ENCODE measurements at regions not wholly inside any gene's neighbourhood (a gene's known extent, or its start where the extent isn't known, plus 50 kb on each side); places are given as distances from the start of the nearest gene placed in this dataset.

DNA sequence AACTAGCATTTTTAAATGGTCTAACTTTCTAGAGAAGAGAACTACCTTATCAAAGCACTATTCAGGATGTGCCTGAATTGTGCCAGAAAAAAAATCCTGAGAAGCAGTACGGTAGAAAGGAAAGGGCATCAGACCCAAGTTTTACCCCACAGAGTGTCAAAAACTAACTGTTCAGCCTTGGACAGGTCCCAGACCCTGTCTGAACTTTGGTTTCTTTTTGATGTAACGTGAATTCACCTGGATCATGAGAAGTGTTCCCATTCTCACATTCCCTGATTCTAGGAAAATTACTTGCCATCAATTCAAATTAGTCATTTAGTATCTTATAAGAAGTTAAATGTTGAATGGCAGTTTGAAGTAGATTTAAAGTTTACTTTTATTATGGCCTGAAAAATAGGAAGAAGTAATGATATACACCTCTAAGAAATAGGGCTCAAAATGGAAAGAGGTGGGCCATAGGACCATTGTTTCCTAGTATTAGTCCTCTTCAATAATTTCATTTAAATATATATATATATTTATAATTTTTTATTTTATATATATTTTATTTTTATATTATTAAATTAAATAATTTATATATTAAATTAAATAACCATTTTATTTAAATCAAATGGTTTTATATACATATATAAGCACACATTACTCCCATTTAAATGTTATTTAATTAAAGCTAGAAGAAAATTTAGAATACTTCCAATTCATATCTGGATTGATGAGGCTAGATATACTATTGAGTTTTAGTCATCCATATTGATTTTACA is 181.9 kb upstream of the PPARGC1A start:
- FAIRE-seq (no peak), DNase-seq (ENCODE audit: insufficient read length, low spot score) (no peak)

DNA sequence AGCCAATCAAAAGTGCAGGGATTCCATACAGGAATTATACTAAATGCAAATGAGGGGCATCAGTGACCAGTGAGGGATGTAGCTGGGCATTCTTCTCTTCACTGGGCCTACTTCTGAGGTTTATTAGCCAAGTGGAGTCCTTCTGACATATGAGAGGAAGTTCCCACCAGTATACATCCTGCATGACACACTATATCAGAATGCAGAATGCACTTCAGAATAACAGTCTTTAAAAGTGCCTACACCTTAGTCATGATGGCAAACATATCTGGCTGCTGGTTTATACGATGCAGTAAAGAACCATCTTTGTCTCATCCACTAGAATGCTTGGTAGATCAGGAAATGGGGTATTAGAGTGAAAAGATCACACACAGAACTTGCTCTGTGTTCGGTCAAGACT is 180.3 kb upstream of the PPARGC1A start:
- DNase-seq (ENCODE audit: insufficient read length, low spot score) (peak; percentile 14), FAIRE-seq (no peak)

DNA sequence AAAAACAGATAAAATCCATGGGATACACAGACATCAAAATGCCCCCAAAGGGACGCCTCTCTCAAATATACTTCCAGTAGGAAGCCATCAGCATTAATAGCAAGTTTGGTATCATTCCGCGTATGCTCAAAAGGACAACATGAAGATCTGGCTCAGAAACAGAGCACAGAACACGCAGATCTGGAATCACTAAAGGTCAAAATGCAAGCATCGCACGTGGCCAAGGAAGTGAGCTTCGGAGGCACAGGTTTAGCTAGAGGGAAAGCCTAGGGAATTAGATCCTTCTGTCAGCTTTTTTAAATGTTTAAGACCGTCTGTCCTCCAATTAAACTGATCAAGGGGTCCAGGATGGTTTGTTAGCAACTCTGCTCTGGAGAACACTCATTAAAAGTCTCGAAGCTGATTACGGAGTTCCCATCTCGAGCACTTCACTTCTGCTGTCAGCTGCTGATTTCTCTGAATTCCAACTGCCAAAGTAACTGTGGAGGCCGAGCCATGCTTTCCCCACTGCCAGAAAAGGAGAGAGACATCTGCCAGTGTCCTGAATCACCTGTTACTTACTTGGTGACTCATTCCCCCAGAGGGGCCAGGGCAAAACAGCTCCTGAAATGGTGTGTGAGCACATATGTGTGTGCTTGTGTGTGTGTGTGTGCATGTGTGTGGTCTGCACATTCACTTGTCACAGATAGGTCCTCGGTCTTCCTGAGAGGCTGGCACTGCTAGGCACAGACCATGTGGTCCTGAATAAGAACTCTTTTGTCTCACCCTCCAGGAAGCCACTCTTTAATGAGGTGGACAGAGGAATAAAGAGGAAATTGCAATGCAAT is 177.7 kb upstream of the PPARGC1A start:
- FAIRE-seq (no peak), DNase-seq (ENCODE audit: insufficient read length, low spot score) (no peak)

DNA sequence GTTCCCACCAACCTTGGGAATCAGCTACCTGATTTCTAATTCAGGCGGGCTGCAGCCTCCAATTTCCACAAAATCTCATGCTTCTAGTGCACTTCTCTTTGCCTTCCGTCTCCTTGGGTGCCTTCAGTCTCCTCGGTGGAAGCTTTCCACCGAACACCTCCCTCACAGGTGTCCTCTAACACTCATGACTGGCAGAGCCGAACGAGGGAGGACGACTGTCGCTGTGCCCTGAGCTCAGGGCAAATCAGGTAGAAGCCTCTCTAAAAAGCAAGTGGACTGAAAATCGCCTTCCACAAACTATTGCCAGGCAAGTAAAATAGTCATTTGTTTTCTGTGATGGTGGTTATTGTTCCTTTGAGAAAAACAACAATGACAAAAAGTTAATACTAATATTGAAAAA is 176.1 kb upstream of the PPARGC1A start:
- FAIRE-seq = no peak
- DNase-seq (ENCODE audit: insufficient read length, low spot score) = no peak

DNA sequence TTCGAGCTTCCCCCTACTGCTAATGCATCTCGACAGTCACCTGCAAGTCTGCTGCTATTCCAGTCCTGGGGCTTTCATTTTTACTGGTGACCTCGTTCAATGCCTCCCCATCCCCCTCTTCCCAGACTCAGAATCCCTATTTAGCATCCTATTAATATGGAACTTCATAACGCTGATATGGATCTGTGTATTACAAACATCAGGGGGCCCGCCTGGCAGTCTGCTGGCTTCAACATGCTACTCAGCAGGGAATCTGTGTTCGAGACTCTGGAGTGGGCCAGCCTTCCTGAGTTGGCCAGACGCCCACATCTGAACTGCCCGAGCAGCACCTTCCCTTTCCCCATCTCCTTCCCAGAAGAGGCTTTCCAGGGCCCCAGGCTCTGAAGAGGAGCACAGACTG is 173.9 kb upstream of the PPARGC1A start:
- DNase-seq (ENCODE audit: insufficient read length, low spot score) (no peak), FAIRE-seq (no peak)

DNA sequence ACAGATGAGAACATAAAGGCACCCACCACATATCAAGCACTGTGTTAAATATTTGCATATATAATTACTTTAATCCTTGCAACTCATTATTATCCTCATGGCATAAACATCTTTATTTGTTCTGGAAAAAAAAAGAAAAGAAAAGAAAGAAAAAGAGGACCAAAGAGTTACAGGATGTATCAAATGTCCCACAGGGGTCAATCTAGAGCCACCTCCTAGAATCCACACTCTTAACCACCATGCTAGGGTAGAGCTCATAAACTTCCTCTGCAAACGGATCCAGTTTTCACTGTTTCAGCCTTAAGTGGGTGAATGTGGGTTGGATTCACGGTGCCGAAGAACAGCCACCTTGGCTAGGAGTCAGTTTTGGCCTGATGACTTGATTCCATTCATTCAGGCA is 171.1 kb upstream of the PPARGC1A start:
- FAIRE-seq (no peak), DNase-seq (ENCODE audit: insufficient read length, low spot score) (no peak)

DNA sequence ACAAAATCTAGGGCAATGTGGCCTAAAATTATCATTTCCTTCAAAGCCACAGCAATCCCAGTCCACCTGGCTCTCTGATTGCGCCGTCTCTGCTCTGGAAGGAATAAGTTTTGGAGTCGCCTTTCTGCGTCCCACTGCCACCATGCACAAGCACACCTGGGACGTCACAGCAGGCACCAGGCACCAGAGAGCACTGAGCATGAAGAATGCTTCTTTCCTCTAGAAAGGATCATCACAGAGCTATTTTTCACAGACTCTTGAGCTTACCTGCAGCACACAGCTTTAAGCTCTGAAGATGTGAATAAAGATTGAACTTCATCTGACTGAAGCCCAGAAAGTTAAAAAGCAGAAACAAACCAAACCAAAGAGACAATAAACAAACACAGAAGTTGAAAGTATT is 170.0 kb upstream of the PPARGC1A start:
- DNase-seq (ENCODE audit: insufficient read length, low spot score) (no peak), FAIRE-seq (no peak)

DNA sequence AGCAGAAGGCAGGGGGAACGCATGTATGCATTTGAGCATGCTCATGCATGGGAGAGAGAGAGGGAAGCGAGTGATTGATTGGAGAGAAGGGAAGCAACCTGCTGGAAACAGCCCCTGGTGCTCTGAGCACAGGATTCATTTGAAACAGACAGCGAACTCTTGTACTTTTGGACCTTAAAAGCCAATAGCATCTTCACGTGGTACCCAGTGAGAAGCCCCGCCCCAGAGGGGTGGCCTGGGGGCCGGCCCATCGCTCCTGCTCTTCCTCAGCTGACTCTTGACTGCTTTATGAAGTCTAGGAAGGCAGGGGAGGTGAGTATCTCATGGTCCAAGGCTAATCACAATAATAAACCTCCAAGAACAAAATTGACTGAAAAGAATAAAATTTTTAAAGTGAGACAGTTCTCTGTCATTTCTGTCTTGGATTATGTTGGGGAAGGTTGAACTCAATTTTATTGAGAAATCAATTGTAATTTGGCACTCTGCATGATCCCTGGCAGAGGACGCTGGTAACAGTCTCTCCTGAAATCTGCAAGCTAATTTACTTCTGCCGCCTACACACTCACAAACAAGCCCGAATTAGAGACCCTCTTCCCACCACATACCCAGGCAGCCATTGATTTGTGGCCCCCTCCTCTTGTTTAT is 168.2 kb upstream of the PPARGC1A start:
- FAIRE-seq (no peak), DNase-seq (ENCODE audit: insufficient read length, low spot score) (no peak)

DNA sequence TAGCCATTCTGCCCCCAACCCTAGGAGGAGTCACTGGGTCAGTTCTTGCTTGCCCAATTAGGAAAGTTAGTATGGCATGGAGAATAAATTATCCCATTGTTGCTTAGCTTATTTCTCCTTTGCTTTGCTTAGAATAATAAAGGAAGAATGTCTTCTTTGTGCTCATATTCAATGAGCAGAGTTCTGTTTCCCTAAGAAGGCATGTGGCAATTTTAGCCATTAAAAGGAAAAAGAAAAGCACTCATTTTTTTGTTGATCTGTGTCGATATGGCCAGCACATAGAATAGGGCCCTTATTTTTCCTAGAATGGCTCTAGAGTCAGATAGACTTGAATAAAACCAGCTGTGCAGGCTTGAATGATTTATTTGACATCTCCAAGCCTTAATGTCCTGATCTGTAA is 166.4 kb upstream of the PPARGC1A start:
- DNase-seq (ENCODE audit: insufficient read length, low spot score) (no peak), FAIRE-seq (no peak)

DNA sequence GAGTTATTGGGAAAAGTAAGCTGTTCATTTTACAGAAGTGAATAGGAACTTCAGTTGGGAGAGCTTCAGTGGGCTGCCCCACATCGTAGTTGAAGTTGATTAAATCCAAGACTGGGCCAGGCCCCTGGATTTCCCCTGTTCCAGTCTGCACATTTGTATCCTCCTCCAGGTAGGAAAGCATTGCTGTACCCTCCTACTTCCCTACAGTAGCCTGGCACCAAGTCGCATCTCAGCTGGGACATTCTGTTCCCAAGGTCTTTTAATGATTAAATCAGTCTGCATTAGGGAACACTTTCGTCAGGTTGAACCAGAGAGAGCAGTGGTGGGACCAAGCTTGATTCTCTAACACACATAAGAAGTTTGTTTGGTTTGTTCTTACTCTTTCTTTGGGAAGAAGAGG is 165.8 kb upstream of the PPARGC1A start:
- FAIRE-seq = no peak
- no peak for DNase-seq (ENCODE audit: insufficient read length, low spot score)

DNA sequence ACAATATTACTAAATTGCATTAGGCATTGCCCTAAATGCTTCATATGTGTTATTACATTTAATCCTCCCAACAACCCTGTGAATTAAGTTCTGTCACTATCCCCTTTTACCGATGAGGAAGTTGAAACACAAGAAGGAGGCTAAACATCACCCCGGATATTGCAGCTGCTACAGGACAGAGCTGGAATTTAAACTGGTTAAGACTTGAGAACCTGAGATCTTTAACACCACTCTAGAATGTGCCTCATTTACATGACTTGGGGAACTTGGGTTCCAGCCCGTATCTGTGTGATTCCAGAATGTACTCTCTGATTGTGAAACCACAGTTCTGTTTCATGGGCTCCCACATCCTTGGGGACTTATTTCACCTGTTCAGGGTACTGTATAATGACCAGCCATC is 165.1 kb upstream of the PPARGC1A start:
- no peak for DNase-seq (ENCODE audit: insufficient read length, low spot score)
- FAIRE-seq = no peak

DNA sequence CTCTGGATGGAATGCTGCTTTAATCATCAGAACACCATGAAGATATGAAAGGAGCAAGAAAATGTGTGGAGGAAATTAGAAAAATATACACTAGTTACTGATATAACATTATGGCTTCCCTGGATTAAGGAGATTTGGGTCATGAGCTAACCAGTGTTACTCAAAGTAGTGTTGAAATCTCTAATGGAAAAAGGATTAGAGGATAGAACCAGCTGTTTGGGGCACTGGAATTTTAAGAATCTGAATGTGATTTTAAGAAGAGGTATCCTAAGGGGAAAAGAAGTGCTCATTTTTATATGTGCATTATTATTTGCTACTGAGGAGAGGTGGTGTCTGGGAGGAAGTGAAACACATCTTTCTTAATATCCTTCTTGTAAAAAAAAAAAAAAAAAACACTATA is 164.1 kb upstream of the PPARGC1A start:
- DNase-seq (ENCODE audit: insufficient read length, low spot score) (no peak), FAIRE-seq (no peak)

DNA sequence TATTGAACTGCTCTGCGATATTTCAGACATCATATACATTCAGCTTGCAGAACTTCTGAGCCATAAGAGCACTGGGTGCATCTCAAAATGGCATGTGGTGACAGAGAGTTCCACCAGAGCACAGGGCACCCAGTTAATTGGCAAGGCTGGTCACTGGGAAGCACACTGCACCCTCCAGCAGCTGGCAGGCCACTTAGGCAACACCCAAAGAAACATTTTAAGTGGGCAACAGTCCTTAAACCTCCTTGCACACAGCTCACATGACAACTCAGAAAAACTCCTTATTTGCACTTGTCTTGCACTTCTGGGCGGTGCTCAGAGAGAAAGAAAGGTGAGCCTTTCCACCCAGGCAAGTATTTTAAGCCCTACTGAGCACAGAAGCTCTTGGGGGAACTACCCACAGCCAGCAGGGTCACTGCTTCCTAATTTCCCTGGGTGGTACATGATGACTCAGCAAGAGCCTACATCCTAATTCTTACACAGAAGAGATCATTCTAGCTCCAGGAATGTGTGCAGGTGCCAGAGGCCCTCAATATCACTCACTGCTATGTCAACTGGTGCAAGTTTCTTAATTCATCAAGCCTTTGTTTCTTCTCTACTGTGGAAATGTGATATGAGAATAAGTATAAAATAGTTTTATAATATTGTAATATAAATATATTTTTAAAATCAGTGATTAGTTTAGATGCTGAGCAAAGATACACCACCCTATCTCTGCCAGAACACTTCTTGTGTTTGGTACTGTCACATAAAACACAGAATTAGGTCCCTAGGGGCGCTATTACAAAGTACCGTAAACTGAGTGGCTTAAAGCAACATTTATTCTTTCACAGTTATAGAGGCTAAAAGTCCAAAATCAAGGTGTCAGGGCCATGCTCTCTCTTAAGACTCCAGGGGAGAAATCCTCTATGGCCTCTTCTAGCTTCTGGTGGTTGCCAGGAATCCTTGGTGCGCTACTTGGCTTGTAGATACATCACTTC is 155.1 kb upstream of the PPARGC1A start:
- DNase-seq (ENCODE audit: insufficient read length, low spot score) = no peak
- no peak for FAIRE-seq

DNA sequence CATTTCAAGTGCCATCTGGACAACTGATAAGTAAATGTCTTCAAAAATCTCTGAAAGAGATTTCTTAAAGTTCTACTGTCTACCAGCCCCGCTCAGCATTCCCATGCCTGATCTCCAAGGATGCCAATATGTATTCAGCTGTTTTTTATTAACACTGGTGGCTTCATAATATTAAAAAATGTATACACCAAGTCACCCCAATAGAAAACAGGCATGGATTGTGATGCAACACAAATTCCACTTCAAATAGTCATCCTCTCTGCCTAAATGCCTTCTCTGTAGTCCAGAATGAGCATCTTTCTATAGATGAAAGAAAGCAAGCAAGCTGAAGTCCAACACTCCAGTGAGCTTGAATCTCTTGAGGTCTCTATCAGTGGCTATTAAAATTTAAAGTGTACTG is 152.2 kb upstream of the PPARGC1A start:
- no peak for FAIRE-seq
- DNase-seq (ENCODE audit: insufficient read length, low spot score) = peak; percentile 11

DNA sequence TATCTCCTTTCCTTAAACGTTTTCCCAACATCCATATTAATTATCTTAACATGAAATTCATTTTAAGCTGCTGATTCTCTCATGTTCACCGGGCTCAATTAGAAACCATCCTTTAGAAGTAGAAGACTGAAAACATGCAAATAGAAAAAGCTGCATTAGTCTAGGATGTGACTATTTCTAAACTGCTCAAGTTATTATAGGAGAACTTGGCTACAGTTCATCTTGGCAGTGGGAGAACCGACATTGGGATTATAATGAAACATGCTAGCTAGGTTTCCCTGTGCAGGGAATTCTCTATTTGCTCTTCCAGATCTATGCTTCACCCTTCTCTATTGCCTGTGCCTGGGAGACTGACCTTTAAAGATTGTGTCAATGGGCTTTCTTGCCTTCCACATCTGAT is 151.0 kb upstream of the PPARGC1A start:
- no peak for FAIRE-seq

DNA sequence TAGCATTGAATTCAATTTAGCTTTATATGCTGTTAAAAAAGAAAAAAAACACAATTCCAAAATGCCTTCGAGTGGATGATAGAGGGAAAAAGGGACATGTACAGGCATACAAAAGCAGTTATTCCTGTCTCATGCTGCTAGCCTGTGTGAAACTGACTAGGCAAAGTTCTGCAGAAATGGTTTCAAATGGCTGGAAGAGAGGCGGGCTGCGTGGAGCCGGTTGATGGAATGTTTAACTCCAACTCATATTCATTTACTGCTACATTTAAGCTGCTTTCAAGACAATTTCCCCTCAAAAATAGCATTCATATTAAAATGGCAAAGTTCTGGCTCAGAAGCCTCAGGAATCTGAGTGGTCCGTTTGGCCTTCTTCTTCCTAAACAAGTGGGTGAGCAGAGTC is 143.8 kb upstream of the PPARGC1A start:
- DNase-seq (ENCODE audit: insufficient read length, low spot score) = no peak
- no peak for FAIRE-seq

More for the DNA sequence above, 151.0 kb upstream of the PPARGC1A start:
- no peak for DNase-seq (ENCODE audit: insufficient read length, low spot score)

DNA sequence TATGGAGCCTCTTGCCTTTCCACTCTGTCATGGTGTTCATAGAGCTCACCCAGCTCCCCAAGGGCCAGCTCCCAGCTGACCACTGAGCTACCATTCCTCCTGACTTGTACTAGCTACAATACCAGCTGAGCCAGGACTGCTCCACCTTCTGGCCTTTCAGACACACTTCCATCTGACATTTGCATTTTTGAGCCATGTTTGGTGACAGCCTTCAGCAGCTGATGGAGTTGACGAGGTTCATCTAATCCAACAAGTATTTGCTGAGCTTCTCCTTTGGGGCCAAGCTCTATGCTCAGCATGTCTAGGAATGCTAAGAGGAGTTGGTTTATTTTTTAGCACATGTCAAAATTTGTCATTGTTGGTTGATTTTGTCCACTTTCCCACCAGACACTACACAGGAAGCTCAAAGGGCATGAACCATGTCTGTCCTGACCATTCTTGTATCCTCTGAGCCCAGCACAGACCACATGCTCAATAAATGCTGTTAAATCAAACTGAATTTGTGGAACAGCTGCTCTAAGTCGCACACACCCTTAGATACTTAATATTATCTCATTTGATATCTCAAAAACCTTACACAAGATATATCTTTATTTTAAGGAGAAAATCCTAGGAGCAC is 142.6 kb upstream of the PPARGC1A start:
- FAIRE-seq (no peak), DNase-seq (ENCODE audit: insufficient read length, low spot score) (no peak)

DNA sequence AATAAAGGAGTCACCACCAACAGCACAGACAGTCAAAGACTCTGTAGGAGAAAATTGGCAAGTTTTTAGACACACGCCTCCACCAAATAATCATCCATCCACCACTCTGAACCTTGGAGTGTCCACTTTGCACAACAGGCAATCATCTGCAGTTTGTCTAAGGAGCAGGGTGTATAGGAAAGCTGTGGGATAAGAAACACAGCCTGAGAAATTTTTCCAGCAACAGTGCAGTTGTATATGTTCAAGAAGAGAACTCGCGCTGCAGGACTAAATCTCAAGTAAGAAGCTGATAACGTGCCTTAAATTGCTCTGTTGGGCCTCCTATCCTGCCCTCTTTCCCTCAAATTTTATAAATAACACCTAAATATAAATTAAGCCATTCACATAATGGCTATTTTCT is 136.7 kb upstream of the PPARGC1A start:
- no peak for FAIRE-seq
- no peak for DNase-seq (ENCODE audit: insufficient read length, low spot score)

DNA sequence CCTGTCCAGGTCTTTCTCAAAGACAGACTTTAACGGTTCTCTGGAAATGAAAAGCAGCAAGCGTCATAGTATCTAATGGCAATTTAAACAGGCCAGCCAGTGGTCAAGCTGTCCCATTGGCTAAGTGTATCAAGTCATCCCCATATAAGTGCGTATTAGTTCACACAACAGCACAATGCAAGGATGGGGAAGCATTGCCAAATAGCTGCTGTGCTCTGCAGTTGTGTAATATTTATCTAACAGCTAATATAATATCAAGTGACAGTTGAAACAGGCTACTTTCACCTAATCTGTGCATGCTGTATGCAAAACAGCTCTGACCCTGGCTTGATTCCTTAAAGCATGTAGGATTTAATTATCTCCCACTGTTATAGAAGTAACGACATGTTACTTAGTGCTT is 134.8 kb upstream of the PPARGC1A start:
- FAIRE-seq (no peak), DNase-seq (ENCODE audit: insufficient read length, low spot score) (no peak)

DNA sequence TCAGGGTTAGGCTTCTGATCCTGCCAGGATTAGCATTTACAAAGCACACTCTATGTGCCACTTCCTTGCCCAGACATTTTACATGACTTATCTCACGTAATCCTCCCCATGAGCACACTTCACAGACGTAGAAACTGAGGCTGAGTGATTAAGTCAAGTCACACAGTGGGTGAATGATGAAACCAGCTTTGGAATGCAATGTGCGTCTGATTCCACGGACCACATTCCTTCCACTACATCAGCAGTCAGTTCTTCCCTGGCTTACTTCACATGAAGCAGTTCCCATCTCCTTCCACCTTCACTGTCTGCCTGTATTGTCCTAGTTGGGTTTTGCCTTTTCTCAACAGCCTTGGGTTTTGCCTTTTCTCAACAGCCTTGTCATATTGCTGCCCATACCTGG is 134.3 kb upstream of the PPARGC1A start:
- FAIRE-seq (peak; percentile 40), DNase-seq (ENCODE audit: insufficient read length, low spot score) (no peak)
